ENCODE measurements at regions not wholly inside any gene's neighbourhood (a gene's known extent, or its start where the extent isn't known, plus 50 kb on each side); places are given as distances from the start of the nearest gene placed in this dataset.

- H3K4me3 ChIP-seq (ENCODE audit: low read depth, low read length) = no peak overlapping the region
- TF ChIP-seq CTCF (conservative IDR thresholded peaks at IDR 0.05; ENCODE audit: low read depth, low read length) = no peak
- DNase-seq (ENCODE audit: low read depth) = no peak
Observed at GRCh38 chr6:29999416-29999815, 57.1 kb downstream of the HLA-A start.

GRCh38 chr6:30000156-30000791, 57.9 kb downstream of the HLA-A start:
- TF ChIP-seq CTCF (conservative IDR thresholded peaks at IDR 0.05; ENCODE audit: low read depth, low read length) = no peak
- no peak overlapping the region for H3K4me3 ChIP-seq (ENCODE audit: low read depth, low read length)
- DNase-seq (ENCODE audit: low read depth) = no peak

GRCh38 chr6:30002871-30003270, 58.2 kb upstream of the POLR1H start:
- TF ChIP-seq CTCF (conservative IDR thresholded peaks at IDR 0.05; ENCODE audit: low read depth, low read length) = no peak
- H3K4me3 ChIP-seq (ENCODE audit: low read depth, low read length) = no peak overlapping the region
- no peak for DNase-seq (ENCODE audit: low read depth)

GRCh38 chr6:30005482-30005881, 55.6 kb upstream of the POLR1H start:
- no peak for DNase-seq (ENCODE audit: low read depth)
- H3K4me3 ChIP-seq (ENCODE audit: low read depth, low read length) = no peak overlapping the region
- no peak for TF ChIP-seq CTCF (conservative IDR thresholded peaks at IDR 0.05; ENCODE audit: low read depth, low read length)

GRCh38 chr6:30006170-30007131, 54.6 kb upstream of the POLR1H start:
- TF ChIP-seq CTCF (conservative IDR thresholded peaks at IDR 0.05; ENCODE audit: low read depth, low read length) = no peak
- peak overlapping the region; percentile 56 for H3K4me3 ChIP-seq (ENCODE audit: low read depth, low read length)
- DNase-seq (ENCODE audit: low read depth) = no peak

GRCh38 chr6:30007132-30007764, 53.8 kb upstream of the POLR1H start:
- H3K4me3 ChIP-seq (ENCODE audit: low read depth, low read length) = peak overlapping the region; percentile 56
- no peak for DNase-seq (ENCODE audit: low read depth)
- no peak for TF ChIP-seq CTCF (conservative IDR thresholded peaks at IDR 0.05; ENCODE audit: low read depth, low read length)

All from epithelial cell of proximal tubule (primary cell).